NOMO-1 treated with DMSO at 0.1 percent for 48 hours (cell line): ENCODE measurements at regions not wholly inside any gene's neighbourhood (a gene's known extent, or its start where the extent isn't known, plus 50 kb on each side); places are given as distances from the start of the nearest gene placed in this dataset.

ENCODE experiments used
- DNase-seq: peaks from one replicate; lab custom pipeline; 2025; ENCODE audit not compliant: unreplicated experiment; lab: John Stamatoyannopoulos, UW

DNA sequence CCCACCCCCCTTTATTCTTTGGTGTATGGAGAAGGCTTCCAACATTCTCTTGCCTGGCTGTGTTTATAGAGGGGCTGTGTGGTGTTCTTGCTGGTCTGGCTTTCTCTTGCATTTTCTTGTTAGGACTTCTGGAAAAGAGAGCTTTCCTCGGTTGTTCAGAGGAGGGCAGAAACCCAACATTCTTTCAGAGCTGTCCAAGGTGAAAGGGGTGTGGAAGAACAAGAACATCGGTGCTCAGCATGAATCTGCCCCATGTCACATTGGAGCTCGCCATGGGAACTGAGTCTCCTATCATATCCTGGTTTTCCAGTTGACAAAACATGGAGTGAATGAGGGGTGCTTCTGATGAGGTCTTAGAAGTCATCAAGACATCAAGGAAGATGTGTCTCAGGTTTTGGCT is 281.8 kb downstream of the RNF144B start:
- DNase-seq = no peak

DNA sequence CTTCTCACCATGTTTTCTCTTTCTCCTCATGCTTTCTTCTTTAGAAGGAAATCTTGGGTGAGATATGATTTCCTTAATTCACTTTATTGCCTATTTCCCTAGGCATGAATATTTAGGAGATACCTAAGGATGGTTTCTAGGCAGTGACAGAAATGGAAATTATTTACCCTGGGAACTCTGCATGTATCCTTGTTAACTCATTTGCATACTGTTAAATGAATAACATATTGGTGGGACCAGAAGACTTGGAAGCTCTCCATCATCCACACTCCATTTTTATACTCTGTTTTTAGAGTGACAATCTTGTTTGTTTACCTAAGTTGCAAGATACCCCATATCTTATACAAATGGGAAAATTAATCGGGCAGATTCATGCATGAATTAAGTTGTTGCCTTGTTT is 285.7 kb downstream of the RNF144B start:
- no peak for DNase-seq

DNA sequence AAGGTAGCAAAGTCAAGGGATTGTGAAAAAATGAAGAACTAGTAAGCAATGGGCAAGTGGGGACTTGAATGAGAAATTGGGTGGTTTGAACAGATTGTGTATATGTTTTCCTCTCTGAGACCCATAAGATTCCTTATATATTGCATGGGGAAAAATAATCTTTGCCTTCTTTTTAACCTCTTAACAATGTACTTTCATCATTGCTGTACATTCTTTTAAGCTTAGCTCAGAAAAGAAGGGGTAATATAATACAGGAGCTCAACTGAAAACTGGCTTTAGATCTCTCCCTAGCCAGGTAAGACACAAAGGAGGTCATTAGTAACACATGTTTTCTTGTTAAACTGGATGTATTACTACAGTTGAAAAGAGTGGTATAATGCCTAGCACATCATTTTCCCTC is 287.2 kb downstream of the RNF144B start:
- DNase-seq = no peak

DNA sequence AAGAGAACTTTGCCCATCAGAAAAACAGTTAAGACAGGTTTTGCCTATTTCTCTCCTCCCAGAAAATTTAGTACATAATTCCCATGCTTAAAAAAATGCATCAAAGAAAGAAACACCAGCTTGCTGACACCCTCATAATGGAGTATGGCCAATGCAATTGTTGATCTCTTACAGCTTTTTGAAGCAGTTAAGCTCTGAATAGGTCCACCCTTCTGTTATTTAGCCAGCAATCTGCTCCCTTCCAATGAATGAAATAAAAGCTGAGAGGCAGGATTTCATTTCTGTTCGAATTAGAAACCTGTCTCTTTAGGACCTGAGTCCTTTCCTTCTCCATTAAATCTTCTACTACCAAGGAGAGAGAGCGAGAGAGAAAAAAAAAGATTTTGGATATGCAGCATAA is 288.7 kb downstream of the RNF144B start:
- DNase-seq = no peak

DNA sequence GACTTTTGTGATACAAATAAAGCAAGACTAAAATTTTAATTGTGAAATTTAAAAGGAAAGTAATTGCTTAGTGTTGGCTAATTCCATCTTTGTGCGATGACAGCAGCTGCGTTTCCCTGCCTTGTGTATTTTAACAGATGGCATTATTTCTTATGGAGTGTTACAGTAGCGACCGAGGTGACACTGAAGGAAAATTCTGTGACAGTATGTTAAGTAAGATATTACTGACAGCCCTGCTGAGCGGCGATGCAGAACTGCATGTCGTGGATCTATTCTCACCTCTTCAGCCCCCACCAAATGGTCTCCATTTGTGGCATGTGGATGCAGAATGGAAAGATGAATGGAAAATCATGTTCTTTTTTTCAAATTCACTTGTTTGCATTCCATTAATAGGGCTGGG is 289.4 kb downstream of the RNF144B start:
- no peak for DNase-seq

DNA sequence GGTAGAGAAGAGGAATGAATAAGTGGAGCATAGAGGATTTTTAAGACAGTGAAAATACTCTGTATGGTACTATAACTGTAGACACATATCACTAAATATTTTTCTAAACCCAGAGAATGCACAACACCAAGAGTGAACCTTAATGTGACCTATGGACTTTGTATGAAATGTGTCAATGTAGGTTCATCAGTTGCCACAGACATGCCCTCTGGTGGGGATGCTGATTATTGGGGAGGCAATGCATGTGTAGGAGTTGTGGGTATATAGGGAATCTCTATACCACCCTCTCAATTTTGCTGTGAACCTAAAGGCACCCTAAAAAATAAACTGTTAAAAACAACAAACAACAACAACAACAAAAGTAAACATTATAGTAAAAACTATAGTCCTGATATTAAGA is 293.7 kb downstream of the RNF144B start:
- no peak for DNase-seq

DNA sequence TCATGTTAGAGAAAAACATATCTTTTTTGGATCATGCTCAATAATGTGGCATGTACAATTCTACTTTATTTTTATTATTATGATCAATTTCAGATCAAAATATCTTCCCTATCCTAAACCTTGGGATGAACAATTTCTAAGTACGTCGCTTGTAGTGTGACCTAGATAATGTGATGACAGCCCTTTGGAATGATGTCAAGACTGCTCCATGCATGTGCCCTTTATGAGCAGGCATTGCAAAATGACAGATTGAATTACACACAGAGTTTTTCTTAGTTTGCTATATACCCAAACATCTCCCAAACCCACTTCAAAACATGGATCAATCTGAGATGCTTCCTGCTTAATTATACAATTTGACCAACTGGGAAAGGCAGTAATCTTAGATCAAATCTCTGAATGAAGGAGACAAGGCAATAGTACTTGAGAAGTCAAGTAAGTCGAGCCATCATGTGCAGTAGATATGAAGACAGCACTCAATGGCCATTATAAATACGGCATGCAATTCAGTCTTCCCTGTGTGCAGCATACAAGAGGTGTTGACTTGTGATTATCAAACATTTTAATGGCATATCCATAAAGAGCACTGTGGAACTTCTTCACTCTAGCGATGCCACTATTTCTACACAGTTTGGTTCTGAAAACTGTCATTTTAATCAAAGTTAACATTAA is 294.8 kb downstream of the RNF144B start:
- no peak for DNase-seq

DNA sequence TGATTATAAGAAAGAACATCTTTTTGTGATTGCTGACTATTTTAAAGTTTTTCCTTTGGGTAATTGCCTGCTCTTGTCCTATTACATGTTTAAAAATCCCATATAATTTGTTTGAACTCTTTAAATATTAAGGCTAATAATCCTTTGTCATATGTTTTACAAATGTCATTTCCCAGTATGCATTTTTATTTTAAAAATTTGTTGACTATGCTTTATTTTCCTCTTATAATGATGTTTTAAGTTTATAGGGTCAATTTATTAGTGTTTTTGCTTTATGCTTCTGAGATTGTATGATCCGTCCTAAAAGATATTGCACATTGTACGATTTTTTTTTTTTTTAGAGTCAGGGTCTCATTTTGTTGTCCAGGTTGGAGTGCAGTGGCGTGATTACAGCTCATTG is 297.2 kb downstream of the RNF144B start:
- no peak for DNase-seq

DNA sequence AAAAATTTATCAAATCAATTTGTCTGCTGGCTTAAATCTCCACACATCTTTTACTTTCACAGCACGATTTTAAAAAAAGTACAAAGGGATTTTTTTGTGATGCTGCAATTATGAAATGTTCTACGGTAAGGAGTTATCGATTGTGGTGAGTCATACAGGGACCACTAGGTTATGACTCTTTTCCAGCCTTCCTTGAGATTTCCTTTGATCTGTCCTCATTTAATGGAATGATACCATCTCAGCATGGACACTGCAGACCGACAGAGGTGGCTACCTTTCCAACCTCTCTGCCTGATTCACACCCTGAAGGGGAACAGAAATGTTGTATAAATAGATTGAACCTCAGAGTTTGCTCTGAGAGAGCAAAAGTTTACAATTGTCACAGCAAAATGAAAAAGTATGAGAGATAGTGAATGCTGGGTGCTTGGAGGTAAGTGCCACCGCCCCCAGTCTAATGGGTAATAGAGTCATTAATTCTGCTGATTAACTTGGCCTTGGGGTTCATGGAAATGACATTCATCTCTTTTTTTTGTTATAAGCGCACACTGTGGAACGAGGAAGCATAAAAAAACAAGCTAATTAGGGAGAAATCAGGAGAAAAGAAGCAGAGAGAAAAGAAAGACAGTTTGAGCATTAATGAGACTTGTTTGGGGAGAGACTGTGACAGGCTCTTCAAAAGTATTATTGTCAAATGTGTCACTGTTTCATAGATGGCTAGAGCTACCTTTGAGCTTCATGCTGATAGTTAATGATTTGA is 306.0 kb downstream of the RNF144B start:
- DNase-seq = no peak

DNA sequence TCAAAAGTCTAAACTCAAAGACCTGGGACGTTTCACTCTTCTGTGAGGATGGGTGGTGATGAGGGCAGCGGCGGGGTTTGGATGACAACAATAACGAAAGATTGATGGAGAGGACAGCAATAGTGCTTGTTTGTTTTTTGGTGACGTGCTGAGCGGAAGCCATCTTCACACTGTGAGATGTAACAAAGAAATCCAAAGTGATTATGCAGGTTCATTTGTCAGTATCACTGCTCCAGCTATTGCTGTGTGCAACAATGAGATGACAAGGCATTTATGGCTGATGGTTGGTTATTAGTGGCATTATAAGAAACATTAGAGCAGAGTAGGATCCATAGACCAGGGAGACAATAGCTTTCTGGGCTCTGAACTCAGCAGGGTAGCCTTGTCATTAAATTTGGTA is 306.7 kb downstream of the RNF144B start:
- DNase-seq = no peak

DNA sequence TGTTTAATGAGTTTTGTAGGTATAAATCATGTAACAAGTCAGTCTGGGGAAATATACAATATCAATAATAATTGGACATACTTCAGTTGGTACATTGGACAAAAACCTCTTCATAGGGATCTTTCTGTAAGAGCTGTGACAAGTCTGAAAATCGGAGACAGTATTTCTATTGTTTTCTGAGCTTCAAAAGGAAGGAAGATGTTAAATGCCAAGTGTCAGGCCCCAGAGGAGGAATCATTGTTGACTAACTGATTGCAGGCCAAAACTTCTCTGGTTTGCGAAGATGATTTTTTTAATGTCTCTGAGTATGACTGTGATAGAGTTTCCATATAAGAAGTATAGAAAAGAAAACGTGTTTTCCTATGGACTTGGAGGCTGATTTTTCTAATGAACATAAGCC is 316.4 kb downstream of the RNF144B start:
- no peak for DNase-seq

DNA sequence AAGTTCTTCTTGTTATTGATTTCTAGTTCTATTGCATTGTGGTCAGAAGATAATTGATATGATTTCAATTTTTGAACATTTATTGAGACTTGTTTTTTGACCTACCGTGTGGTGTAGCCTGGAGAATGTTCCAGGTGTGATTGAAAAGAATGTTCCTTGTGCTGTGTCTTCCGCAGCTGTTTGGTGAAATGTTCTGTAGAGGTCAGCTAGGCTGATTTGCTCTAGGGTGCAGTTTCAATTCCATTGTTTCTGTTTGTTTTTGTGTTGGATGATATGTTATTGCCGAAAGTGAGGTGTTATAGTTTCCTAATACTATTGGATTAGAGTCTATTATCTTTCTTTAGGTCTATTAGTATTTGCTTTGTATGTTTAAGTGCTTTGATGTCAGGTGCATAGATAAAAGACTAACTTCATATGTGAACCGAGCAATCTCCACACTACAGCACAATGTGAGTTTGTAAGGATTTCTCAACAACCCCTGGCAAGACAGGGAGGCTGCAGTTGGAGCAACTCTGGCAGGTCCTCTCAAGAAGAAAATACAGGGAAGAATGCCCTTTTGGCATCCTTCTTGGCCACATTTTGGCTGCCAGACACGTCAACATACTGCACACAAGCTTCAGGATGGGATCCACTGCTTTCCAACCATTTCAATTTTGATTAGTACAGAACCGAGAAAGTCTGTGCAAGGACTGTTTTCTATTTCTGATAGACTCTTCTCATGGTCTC is 320.7 kb downstream of the RNF144B start:
- DNase-seq = no peak

DNA sequence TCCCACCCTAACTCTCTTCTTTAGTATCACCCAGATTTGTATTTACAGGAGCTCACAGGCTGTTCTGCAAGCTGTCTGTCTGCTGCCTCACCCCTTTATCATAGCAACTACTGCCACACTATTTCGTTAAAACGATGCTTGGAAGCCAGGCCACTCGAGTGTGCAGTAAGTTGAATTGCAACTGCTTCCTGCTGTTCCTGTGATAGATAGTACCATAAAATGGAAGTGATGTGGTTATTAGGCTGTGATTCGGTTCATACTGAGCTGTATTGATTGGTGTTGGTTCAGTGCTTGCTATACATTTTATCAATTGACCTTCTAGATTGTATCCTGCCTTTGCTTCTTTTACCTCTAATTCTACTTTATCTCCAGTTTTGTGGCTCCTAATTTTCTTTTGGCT is 325.4 kb downstream of the RNF144B start:
- no peak for DNase-seq

DNA sequence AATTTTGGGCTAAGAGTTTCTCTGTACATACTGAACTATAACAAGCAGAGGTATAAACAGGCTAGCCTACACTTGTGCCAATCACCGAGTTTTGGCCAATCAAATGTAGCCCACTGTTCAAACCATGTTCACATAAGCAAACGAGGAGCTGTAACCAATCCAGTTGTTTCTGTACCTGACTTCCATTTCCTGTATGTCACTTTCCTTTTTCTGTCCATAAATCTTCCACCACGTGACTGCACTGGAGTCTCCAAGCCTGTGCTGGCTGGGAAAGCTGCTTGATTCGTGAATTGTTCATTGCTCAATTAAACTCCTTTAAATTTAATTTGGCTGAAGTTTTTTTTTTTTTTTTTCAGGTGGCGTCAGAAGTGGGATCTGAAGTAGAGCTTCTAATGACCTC is 332.9 kb downstream of the RNF144B start:
- DNase-seq = no peak

DNA sequence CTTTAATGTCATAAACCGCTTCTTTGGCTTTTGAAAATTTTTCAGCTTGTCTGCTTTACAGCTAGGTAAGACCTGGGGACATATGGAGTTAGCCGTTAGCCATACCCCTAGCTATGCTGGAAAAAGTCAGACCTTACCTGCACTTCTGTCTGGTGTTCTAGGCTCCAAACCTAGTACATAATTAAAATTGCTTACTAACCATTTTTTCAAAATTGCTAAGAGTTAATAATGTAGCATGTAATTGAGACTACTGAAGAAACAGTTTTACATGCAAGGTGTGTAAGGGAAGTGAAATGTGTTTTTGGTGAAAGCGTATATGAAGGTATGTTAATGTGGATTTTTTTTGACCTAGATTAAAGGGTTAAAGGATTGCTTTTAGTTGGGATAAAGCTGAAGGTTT is 336.9 kb downstream of the RNF144B start:
- DNase-seq = no peak

DNA sequence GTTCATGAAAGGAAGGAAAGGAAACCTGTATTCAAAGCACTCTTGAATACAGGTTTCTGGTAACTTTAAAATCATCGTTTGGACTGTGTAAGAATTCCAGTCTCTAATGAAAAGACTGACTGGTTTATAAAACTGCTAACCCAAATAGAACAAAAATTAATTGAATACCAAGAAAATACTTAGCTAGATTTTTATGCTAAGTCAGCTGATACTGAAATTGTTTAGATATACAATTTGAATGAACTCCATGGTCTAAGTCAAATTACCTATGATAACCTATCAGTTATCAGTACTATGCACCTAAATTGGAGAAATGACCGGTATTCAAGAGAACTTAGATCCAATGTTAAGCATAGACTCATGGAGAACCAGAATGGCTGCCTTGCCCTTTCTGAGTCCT is 338.3 kb downstream of the RNF144B start:
- no peak for DNase-seq

DNA sequence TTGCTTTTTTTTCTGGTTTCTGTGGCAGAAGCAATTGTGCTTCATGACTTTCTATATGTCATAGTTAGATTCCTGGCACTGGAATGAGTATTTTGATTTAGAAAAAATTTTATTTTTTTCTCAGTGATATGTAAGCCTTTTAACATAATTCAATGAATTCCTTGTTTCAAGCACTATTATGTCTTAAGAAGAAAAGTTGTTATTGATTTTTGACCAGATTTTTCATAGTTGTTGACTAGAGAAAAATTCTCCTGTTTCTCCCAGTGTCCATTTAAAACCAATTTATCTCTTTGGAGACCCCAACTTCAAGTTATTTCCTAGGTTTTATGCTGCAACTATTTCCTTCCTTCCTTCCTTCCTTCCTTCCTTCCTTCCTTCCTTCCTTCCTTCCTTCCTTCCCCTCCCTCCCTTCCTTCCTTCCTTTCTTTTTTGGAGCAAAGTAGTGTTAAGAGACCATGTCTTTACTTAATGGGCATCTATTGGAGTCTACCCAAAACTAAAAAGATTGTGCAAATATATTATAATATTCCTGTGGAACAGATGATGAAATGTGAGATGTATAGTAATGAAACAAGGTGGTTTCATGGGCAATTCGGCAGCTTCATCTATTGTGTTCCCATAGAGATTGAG is 346.9 kb downstream of the RNF144B start:
- no peak for DNase-seq

DNA sequence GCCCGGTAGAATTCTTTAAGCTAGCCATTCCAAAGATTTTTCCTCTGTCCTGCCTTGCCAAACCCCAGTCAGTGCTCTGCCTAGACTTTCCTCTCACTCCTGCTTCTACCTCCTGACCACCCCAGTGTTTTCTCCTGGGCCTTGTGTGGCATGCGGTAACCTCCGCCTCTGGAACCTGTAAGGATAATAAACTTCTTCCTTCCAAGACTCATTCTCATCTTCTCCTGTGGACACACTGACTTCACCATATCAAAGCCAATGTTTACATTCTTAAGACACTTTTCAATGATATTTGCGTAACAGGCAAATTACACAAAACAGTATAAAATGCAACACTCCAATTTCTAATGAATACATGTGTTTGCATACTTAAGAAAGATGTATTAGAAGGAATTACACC is 354.6 kb downstream of the RNF144B start:
- no peak for DNase-seq

DNA sequence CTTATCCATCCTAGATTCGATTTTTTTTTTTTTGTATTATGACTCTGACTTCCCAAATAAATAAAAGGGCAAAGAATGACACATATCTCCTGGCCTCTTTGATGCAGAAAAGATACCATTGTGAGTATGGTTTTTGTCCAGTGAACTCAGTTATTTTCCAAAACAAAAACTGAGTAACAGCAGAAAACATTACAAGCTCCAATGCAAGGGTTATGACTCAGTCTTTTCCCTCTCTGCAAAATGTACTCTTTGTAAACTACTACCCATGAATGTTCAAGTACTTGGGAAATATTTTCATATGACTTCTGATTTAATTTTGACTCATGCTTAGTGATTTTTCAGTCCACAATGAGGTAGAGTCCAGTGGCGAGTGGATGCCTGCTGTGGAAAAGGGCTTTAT is 355.3 kb downstream of the RNF144B start:
- DNase-seq = no peak

DNA sequence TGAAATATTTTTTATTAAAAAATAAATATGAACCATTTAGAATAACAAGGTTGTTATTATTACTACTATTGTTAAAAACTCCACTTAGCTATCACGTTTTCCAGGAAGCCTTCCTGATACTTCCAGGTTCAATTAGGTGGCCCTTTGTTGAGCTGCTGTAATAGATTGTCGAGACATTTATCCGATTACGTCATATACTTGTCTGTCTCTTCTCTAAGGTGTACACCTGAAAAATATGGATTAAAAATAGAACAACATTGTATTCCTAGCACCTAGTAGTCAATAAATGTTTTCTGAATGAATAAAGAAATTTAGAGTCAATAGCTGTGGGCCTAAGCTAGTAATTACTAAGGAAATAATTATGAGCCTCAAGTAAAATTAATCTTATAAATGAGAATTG is 359.6 kb downstream of the RNF144B start:
- DNase-seq = no peak

DNA sequence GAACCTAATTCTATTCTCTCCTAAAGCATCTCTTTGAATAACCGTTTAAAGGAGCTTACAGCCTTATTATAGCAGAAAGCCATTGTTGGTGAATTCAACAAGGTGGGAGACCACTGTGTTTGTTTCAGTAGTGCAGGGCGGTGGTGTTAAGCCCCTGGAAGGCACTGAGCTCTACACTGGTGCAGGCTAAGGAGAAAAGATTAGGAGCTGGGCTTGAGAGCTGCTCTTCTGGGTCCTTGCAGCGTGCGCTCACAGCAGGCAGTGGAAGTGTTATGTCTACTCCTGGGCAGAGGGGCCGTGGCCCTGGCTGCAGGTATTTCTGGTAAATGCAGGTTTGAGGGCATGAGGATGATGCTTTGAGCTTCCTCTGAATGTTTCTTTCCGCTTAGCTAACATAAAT is 361.2 kb downstream of the RNF144B start:
- DNase-seq = no peak
